T47D (cell line): ENCODE measurements at regions not wholly inside any gene's neighbourhood (a gene's known extent, or its start where the extent isn't known, plus 50 kb on each side); places are given as distances from the start of the nearest gene placed in this dataset.
A peak's percentile ranks its signal among the peaks of the same experiment; 100 is the strongest.

Experiments used
- DNase-seq, 2 experiments: peaks; one replicate each; pipeline versions ENCODE4 v3.0.0 to v3.0.0-alpha.2; 2011 to 2012; ENCODE audit warnings: low read depth in 1 of 2, low spot score in 1 of 2
- JUND ChIP-seq: IDR thresholded peaks from 2 replicates; pipeline ENCODE4 v1.6.1; 2012; ENCODE audit warnings: low read depth
- in situ Hi-C: cut with HindIII; loops from 2 replicates; pipeline ENCODE4 v1.10.0; 2016; ENCODE audit warnings: low sequenced_read_pairs, low pct_unique_long_range_greater_than_20kb

- no peak for TF ChIP-seq JUND
- in situ Hi-C loops = no loop called here
- DNase-seq = no peak
These were observed 222.9 kb upstream of the ASIC2 start for GRCh38 chr17:33515974-33516373.

- no peak for TF ChIP-seq JUND
- DNase-seq = no peak
- in situ Hi-C loops = no loop called here
These were observed 223.6 kb upstream of the ASIC2 start for GRCh38 chr17:33516645-33517044.

DNA sequence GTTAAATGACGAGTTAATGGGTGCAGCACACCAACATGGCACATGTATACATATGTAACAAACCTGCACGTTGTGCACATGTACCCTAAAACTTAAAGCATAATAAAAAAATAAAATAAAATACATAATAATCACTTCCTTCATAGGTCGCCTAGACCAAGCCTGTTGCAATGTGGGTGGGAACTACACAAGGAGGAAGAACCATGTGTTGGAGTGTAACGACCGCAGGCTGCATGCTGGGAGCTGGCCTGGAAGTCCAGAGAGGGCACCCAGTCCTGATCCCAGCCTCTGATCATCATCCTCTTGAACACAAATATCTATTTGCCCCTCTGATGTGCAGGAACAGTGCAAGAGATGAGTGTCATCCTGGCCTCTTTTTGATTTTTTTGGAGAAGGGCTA, 224.7 kb upstream of the ASIC2 start:
- DNase-seq = no peak
- no peak for TF ChIP-seq JUND
- in situ Hi-C loops = no loop called here

DNA sequence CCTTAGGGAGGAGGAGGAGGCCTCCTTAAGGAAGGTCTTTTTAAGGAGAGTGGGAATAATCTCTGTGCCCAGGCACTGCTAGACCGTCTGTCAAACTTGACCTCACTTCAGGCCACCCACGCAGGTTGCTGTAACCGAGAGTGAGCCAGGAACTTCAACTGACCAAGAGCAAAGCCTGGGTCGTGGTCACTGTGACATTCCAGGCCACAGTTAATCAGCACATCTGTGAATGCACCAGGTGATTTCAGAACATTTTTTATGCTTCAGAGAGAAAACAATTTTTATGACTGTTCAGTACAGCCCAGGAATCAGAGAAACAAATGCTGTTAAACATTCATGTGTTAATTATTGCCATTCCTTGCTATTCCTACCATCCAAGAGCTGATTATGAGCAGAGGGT, 226.6 kb upstream of the ASIC2 start:
- peak in 1 of 2 experiments; percentile 45 for DNase-seq
- TF ChIP-seq JUND = no peak
- in situ Hi-C loops = no loop called here

- DNase-seq = peak; percentile 39 to 43
- in situ Hi-C loops = no loop called here
- TF ChIP-seq JUND = no peak
These were observed 227.6 kb upstream of the ASIC2 start for GRCh38 chr17:33520426-33521330.

GRCh38 chr17:33521784-33522183, 228.7 kb upstream of the ASIC2 start:
- TF ChIP-seq JUND = no peak
- in situ Hi-C loops = no loop called here
- DNase-seq = peak in 1 of 2 experiments; percentile 12

DNA sequence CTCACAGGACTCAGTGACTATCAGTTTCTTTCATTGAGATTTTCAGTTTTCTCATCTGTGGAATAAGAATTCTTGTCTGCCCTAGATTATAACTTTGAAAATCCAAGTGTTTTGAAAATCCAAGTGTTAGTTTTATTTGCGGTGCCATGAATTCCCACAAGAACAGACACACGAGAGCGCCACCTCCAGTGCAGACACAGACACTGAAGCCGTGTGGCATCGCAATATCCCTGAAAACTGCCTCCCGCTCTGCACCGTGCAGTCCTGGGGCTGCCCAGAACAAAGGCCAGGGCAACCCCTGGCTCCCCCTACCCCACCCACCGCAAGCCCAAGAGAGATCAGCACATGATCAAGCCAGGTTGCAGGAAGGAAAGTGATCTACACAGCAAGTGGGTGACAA, 229.5 kb upstream of the ASIC2 start:
- TF ChIP-seq JUND = no peak
- no peak for DNase-seq
- in situ Hi-C loops = no loop called here

DNA sequence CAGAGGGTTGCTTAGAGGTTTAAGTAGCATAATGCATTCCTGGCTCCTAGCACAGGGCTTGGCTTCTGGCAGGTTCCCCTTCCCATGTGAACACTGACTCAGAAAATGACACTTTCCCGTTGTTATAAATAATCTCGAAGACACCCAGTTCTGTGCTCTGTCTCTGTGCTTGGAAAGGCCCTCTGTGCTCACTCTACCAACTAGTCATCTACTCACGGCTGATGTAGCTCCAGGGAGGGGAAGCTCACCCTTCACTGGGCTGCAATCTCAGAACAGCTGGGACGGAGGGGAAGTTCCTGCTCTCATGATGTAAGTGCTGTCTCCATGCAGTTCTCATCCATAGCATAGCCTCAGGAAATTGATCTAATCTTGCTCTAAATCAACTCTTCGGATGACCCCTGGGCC, 230.5 kb upstream of the ASIC2 start:
- no peak for DNase-seq
- no peak for TF ChIP-seq JUND
- in situ Hi-C loops = no loop called here

GRCh38 chr17:33525186-33525585, 232.1 kb upstream of the ASIC2 start:
- DNase-seq = no peak
- TF ChIP-seq JUND = no peak
- in situ Hi-C loops = no loop called here

- TF ChIP-seq JUND = no peak
- DNase-seq = no peak
- in situ Hi-C loops = no loop called here
These were observed 233.6 kb upstream of the ASIC2 start for GRCh38 chr17:33526717-33527116.

GRCh38 chr17:33527290-33527689, 234.2 kb upstream of the ASIC2 start:
- DNase-seq = no peak
- no peak for TF ChIP-seq JUND
- in situ Hi-C loops = no loop called here

- in situ Hi-C loops = no loop called here
- TF ChIP-seq JUND = no peak
- DNase-seq = no peak
These were observed 235.8 kb upstream of the ASIC2 start for GRCh38 chr17:33528846-33529245.

GRCh38 chr17:33529816-33530215, 236.7 kb upstream of the ASIC2 start:
- DNase-seq = no peak
- in situ Hi-C loops = no loop called here
- no peak for TF ChIP-seq JUND

DNA sequence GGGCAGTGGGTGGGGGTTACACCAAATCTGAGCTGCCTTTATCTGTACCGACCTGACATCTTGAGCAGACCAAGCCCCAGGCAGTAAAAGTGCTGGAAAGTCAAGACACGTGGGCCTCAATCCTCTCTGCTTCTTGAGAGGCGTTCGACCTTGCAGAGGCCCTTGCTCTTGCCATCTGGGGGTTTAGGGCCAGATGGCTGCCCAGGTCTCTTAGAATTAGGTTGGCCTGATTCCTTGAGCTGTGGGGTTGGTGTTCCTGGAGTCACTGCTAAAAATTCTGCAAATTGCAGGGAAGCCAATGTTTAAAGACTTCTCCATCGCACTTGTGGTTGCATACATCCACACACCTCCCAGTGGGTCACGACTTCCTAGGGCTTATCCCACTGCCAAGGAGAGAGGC, 238.2 kb upstream of the ASIC2 start:
- in situ Hi-C loops = no loop called here
- no peak for DNase-seq
- no peak for TF ChIP-seq JUND
